OCI-LY1 (cell line): ENCODE measurements at regions not wholly inside any gene's neighbourhood (a gene's known extent, or its start where the extent isn't known, plus 50 kb on each side); places are given as distances from the start of the nearest gene placed in this dataset.

ENCODE experiments used
- CTCF ChIP-seq: fragments of 200-600 bp; sonication (generic), shearing (Covaris generic); IDR thresholded peaks from 2 replicates; pipeline ENCODE4 v1.5.1; 2017; ENCODE audit warnings: mild to moderate bottlenecking, antibody characterized with exemption, low read length, moderate library complexity, mixed read lengths
- EZH2 ChIP-seq: fragments of 200-600 bp; sonication (generic), shearing (Covaris generic); IDR thresholded peaks from 2 replicates; pipeline ENCODE4 v1.8.0; 2017; ENCODE audit warnings: borderline replicate concordance, mixed run types, mild to moderate bottlenecking, antibody characterized with exemption, low read length, moderate library complexity, mixed read lengths

- TF ChIP-seq CTCF: no peak
- TF ChIP-seq EZH2: no peak
These were observed 73.1 kb upstream of the COG2 start for GRCh38 chr1:230569201-230569600.
